SK-N-SH treated with all-trans-retinoic acid at 6 μM for 48 hours (cell line): ENCODE measurements at regions not wholly inside any gene's neighbourhood (a gene's known extent, or its start where the extent isn't known, plus 50 kb on each side); places are given as distances from the start of the nearest gene placed in this dataset.
A peak's percentile ranks its signal among the peaks of the same experiment; 100 is the strongest.

Source experiments
- ATAC-seq: fragments of 200-7000 bp; cut with Tn5 transposase; 3 replicates; pipeline ENCODE4 v1.9.1; 2020; ENCODE audit warnings: mild to moderate bottlenecking, moderate library complexity
- ARNTL ChIP-seq: fragments of 450-650 bp; formaldehyde crosslinking; IDR thresholded peaks from 2 replicates; pipeline ENCODE4 v1.5.0; 2020; ENCODE audit warnings: low read depth, mild to moderate bottlenecking, moderate library complexity, borderline replicate concordance
- CSDC2 ChIP-seq: fragments of 250-450 bp; sonication (Bioruptor Pico); IDR thresholded peaks from 2 replicates; pipeline ENCODE4 v1.5.0; 2020; ENCODE audit warnings: mild to moderate bottlenecking, moderate library complexity
- ESRRG ChIP-seq: fragments of 250-450 bp; sonication (Bioruptor Pico); IDR thresholded peaks from 2 replicates; pipeline ENCODE4 v1.6.1; 2021; ENCODE audit warnings: mild to moderate bottlenecking
- GLIS3 ChIP-seq: fragments of 250-450 bp; sonication (Bioruptor Pico); IDR thresholded peaks from 2 replicates; pipeline ENCODE4 v1.5.0; 2020; ENCODE audit warnings: mild to moderate bottlenecking, moderate library complexity
- ISL1 ChIP-seq: fragments of 250-450 bp; sonication (Bioruptor Pico); IDR thresholded peaks from 2 replicates; pipeline ENCODE4 v2.1.2; 2022; ENCODE audit warnings: mild to moderate bottlenecking, moderate library complexity
- OSR1 ChIP-seq: fragments of 250-450 bp; sonication (Bioruptor Pico); IDR thresholded peaks from 2 replicates; pipeline ENCODE4 v1.8.0; 2022; ENCODE audit warnings: moderate library complexity, mild to moderate bottlenecking, inconsistent platforms
- PPARA ChIP-seq: fragments of 250-450 bp; sonication (Bioruptor Pico); IDR thresholded peaks from 2 replicates; pipeline ENCODE4 v1.5.0; 2020; ENCODE audit warnings: mild to moderate bottlenecking, borderline replicate concordance
- RARB ChIP-seq: fragments of 250-450 bp; sonication (Bioruptor Pico); IDR thresholded peaks from 2 replicates; pipeline ENCODE4 v1.8.0; 2021; ENCODE audit warnings: mild to moderate bottlenecking, moderate library complexity
- SNAI2 ChIP-seq: fragments of 250-450 bp; sonication (Bioruptor Pico); IDR thresholded peaks from 2 replicates; pipeline ENCODE4 v1.5.0; 2020; ENCODE audit warnings: mild to moderate bottlenecking, moderate library complexity
- TCF4 ChIP-seq: fragments of 250-450 bp; sonication (Bioruptor Pico); IDR thresholded peaks from 2 replicates; pipeline ENCODE4 v1.8.0; 2021; ENCODE audit warnings: mild to moderate bottlenecking, moderate library complexity, borderline replicate concordance
- TOX ChIP-seq: fragments of 250-450 bp; sonication (Bioruptor Pico); IDR thresholded peaks from 2 replicates; pipeline ENCODE4 v1.8.0; 2021; ENCODE audit warnings: mild to moderate bottlenecking, moderate library complexity, borderline replicate concordance
- ZC3H10 ChIP-seq: fragments of 250-450 bp; sonication (Bioruptor Pico); IDR thresholded peaks from 2 replicates; pipeline ENCODE4 v1.5.1; 2021; ENCODE audit warnings: mild to moderate bottlenecking, moderate library complexity
- ZFP3 ChIP-seq: fragments of 250-450 bp; sonication (Bioruptor Pico); IDR thresholded peaks from 2 replicates; pipeline ENCODE4 v1.5.0; 2020; ENCODE audit warnings: mild to moderate bottlenecking, moderate library complexity
- ZFP30 ChIP-seq: fragments of 450-650 bp; formaldehyde crosslinking; IDR thresholded peaks from 2 replicates; pipeline ENCODE4 v1.5.0; 2022; ENCODE audit warnings: mild to moderate bottlenecking, moderate library complexity
- ZNF565 ChIP-seq: fragments of 450-650 bp; formaldehyde crosslinking; conservative IDR thresholded peaks from 2 replicates; pipeline ENCODE4 v1.5.0; 2020; ENCODE audit warnings: low read depth, mild to moderate bottlenecking, moderate library complexity
- ZNF70 ChIP-seq: fragments of 450-650 bp; formaldehyde crosslinking; IDR thresholded peaks from 2 replicates; pipeline ENCODE4 v1.5.0; 2020; ENCODE audit warnings: mild to moderate bottlenecking, moderate library complexity
- ZNF8 ChIP-seq: fragments of 450-650 bp; formaldehyde crosslinking; IDR thresholded peaks from 2 replicates; pipeline ENCODE4 v1.5.0; 2020; ENCODE audit warnings: mild to moderate bottlenecking, moderate library complexity
- TF ChIP-seq, protein P1 (sequence below): fragments of 250-450 bp; sonication (Bioruptor Pico); IDR thresholded peaks from 2 replicates; pipeline ENCODE4 v1.5.0; 2020; ENCODE audit warnings: mild to moderate bottlenecking, moderate library complexity
- TF ChIP-seq, protein P2 (sequence below): fragments of 250-450 bp; sonication (Bioruptor Pico); IDR thresholded peaks from 2 replicates; pipeline ENCODE4 v1.8.0; 2021; ENCODE audit warnings: low read depth, mild to moderate bottlenecking, moderate library complexity, borderline replicate concordance
- TF ChIP-seq, protein P3 (sequence below): fragments of 250-450 bp; sonication (Bioruptor Pico); IDR thresholded peaks from 2 replicates; pipeline ENCODE4 v1.8.0; 2020; ENCODE audit warnings: mild to moderate bottlenecking, moderate library complexity, borderline replicate concordance
- TF ChIP-seq, protein P4 (sequence below): fragments of 250-450 bp; sonication (Bioruptor Pico); IDR thresholded peaks from 2 replicates; pipeline ENCODE4 v1.5.1; 2020; ENCODE audit warnings: low read depth, mild to moderate bottlenecking, moderate library complexity
- TF ChIP-seq, protein P5 (sequence below): fragments of 250-450 bp; sonication (Bioruptor Pico); IDR thresholded peaks from 2 replicates; pipeline ENCODE4 v1.5.1; 2021; ENCODE audit warnings: mild to moderate bottlenecking, moderate library complexity

- TF ChIP-seq TCF4 (CRISPR knock-in tag): no peak
- no peak for TF ChIP-seq PPARA
- no peak for TF ChIP-seq GLIS3
- TF ChIP-seq ISL1 (CRISPR knock-in tag): no peak
- no peak for TF ChIP-seq ZFP3 (CRISPR knock-in tag)
- TF ChIP-seq ZNF565 (CRISPR knock-in tag): no peak
- TF ChIP-seq CSDC2: no peak
- no peak for TF ChIP-seq ZFP30 (CRISPR knock-in tag)
- TF ChIP-seq, protein P1, sequence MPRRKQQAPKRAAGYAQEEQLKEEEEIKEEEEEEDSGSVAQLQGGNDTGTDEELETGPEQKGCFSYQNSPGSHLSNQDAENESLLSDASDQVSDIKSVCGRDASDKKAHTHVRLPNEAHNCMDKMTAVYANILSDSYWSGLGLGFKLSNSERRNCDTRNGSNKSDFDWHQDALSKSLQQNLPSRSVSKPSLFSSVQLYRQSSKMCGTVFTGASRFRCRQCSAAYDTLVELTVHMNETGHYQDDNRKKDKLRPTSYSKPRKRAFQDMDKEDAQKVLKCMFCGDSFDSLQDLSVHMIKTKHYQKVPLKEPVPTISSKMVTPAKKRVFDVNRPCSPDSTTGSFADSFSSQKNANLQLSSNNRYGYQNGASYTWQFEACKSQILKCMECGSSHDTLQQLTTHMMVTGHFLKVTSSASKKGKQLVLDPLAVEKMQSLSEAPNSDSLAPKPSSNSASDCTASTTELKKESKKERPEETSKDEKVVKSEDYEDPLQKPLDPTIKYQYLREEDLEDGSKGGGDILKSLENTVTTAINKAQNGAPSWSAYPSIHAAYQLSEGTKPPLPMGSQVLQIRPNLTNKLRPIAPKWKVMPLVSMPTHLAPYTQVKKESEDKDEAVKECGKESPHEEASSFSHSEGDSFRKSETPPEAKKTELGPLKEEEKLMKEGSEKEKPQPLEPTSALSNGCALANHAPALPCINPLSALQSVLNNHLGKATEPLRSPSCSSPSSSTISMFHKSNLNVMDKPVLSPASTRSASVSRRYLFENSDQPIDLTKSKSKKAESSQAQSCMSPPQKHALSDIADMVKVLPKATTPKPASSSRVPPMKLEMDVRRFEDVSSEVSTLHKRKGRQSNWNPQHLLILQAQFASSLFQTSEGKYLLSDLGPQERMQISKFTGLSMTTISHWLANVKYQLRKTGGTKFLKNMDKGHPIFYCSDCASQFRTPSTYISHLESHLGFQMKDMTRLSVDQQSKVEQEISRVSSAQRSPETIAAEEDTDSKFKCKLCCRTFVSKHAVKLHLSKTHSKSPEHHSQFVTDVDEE (CRISPR knock-in tag): no peak
- no peak for TF ChIP-seq ARNTL (CRISPR knock-in tag)
- no peak for TF ChIP-seq TOX
- TF ChIP-seq OSR1 (CRISPR knock-in tag): no peak
- no peak for TF ChIP-seq ZC3H10 (CRISPR knock-in tag)
- no peak for TF ChIP-seq ZNF70
- no peak for TF ChIP-seq RARB (CRISPR knock-in tag)
- TF ChIP-seq SNAI2: no peak
- TF ChIP-seq, protein P2, sequence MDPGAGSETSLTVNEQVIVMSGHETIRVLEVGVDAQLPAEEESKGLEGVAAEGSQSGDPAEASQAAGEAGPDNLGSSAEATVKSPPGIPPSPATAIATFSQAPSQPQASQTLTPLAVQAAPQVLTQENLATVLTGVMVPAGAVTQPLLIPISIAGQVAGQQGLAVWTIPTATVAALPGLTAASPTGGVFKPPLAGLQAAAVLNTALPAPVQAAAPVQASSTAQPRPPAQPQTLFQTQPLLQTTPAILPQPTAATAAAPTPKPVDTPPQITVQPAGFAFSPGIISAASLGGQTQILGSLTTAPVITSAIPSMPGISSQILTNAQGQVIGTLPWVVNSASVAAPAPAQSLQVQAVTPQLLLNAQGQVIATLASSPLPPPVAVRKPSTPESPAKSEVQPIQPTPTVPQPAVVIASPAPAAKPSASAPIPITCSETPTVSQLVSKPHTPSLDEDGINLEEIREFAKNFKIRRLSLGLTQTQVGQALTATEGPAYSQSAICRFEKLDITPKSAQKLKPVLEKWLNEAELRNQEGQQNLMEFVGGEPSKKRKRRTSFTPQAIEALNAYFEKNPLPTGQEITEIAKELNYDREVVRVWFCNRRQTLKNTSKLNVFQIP (CRISPR knock-in tag): no peak
- TF ChIP-seq, protein P3, sequence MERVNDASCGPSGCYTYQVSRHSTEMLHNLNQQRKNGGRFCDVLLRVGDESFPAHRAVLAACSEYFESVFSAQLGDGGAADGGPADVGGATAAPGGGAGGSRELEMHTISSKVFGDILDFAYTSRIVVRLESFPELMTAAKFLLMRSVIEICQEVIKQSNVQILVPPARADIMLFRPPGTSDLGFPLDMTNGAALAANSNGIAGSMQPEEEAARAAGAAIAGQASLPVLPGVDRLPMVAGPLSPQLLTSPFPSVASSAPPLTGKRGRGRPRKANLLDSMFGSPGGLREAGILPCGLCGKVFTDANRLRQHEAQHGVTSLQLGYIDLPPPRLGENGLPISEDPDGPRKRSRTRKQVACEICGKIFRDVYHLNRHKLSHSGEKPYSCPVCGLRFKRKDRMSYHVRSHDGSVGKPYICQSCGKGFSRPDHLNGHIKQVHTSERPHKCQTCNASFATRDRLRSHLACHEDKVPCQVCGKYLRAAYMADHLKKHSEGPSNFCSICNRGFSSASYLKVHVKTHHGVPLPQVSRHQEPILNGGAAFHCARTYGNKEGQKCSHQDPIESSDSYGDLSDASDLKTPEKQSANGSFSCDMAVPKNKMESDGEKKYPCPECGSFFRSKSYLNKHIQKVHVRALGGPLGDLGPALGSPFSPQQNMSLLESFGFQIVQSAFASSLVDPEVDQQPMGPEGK (CRISPR knock-in tag): no peak
- TF ChIP-seq ZNF8: no peak
- ATAC-seq: peak; percentile 57
These were observed 118.0 kb upstream of the PRSS58 start for GRCh38 chr7:142375710-142376313.

DNA sequence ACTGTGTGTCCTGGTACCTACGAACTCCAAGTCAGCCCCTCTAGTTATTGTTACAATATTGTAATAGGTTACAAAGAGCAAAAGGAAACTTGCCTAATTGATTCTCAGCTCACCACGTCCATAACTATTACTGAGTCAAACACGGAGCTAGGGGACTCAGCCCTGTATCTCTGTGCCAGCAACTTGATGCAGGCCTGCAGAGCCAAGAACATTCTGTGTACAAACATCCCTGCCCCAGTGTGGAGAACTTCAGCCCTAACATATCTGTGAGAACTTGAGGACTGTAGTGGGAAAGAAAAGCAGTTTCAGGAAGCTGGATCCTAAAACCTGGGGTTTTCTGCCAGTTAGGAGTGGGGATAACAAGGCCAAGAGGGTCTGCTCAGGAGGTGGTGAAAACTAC lies 114.9 kb upstream of the PRSS58 start:
- no peak for ATAC-seq
- TF ChIP-seq GLIS3 (no peak), OSR1 (CRISPR knock-in tag) (no peak), ESRRG (CRISPR knock-in tag) (no peak), ZFP30 (CRISPR knock-in tag) (no peak), ZNF8 (no peak), TOX (no peak), RARB (CRISPR knock-in tag) (no peak), ARNTL (CRISPR knock-in tag) (no peak), PPARA (no peak), ZC3H10 (CRISPR knock-in tag) (no peak), ZNF70 (no peak)
- TF ChIP-seq, protein P4, sequence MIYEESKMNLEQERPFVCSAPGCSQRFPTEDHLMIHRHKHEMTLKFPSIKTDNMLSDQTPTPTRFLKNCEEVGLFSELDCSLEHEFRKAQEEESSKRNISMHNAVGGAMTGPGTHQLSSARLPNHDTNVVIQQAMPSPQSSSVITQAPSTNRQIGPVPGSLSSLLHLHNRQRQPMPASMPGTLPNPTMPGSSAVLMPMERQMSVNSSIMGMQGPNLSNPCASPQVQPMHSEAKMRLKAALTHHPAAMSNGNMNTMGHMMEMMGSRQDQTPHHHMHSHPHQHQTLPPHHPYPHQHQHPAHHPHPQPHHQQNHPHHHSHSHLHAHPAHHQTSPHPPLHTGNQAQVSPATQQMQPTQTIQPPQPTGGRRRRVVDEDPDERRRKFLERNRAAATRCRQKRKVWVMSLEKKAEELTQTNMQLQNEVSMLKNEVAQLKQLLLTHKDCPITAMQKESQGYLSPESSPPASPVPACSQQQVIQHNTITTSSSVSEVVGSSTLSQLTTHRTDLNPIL (CRISPR knock-in tag): no peak
- TF ChIP-seq, protein P3 (CRISPR knock-in tag): no peak
- TF ChIP-seq, protein P5, sequence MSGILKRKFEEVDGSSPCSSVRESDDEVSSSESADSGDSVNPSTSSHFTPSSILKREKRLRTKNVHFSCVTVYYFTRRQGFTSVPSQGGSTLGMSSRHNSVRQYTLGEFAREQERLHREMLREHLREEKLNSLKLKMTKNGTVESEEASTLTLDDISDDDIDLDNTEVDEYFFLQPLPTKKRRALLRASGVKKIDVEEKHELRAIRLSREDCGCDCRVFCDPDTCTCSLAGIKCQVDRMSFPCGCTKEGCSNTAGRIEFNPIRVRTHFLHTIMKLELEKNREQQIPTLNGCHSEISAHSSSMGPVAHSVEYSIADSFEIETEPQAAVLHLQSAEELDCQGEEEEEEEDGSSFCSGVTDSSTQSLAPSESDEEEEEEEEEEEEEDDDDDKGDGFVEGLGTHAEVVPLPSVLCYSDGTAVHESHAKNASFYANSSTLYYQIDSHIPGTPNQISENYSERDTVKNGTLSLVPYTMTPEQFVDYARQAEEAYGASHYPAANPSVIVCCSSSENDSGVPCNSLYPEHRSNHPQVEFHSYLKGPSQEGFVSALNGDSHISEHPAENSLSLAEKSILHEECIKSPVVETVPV (CRISPR knock-in tag): no peak
